ENCODE measurements at regions not wholly inside any gene's neighbourhood (a gene's known extent, or its start where the extent isn't known, plus 50 kb on each side); places are given as distances from the start of the nearest gene placed in this dataset.

- DNase-seq (ENCODE audit: low read depth): no peak
Measured at GRCh38 chr3:70899816-70900215, 587.4 kb upstream of the MDFIC2 start.

GRCh38 chr3:70890020-70890394 is 577.6 kb upstream of the MDFIC2 start:
- no peak for DNase-seq (ENCODE audit: low read depth)

DNA sequence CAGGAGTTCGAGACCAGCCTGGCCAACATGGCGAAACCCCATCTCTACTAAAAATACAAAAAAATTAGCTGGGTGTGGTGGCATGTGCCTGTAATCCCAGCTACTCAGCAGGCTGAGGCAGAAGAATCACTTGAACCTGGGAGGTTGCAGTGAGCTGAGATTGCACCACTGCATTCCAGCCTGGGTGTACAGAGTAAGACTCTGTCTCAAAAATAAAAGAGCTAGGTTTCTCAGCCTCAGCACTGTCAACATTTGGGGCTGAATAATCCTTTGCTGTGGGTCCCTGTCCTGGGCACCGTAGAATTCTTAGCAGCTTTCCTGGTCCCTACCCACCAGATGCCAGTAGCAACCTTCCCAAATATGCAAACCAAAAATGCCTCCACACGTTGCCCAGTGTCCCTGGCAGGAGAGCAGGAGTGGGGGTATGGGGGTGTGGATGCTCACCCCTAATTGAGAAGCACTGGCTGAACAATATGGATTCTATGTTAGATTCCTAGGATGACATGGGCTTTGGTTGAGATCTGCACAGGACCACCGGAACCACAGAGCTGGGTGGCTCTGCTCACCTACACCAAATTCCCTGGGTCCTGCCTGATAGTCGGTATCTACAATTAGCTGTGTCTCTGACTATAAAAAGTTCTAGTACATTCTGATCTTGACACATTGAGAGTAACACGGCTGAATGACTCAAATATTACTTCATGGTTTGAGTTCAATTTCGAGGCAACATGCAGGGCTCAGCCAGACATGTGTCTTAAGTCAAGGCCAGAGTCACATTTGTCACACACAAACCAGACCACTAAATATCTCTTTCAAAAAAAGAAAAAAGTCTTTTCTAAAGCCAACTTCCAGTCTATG is 577.0 kb upstream of the MDFIC2 start:
- DNase-seq (ENCODE audit: low read depth): no peak

DNA sequence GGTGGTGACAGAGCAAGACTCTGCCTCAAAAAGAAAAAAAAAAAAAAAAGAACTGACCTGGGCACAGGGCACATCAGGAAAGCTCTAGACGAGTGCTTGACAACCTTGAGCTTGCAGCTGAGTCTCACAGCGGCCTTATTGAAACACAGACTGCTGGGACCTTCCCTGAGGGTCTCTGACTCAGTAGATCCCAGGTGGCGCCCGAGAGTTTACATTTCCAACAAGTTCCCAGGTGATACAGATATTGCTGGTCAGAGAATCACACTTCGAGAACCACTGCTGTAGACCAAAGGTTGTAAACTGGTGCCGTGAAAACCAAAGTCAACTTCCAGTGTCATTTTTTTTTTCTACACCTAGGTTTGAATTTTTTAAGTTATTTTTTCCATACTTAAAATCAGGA is 573.2 kb upstream of the MDFIC2 start:
- no peak for DNase-seq (ENCODE audit: low read depth)

DNA sequence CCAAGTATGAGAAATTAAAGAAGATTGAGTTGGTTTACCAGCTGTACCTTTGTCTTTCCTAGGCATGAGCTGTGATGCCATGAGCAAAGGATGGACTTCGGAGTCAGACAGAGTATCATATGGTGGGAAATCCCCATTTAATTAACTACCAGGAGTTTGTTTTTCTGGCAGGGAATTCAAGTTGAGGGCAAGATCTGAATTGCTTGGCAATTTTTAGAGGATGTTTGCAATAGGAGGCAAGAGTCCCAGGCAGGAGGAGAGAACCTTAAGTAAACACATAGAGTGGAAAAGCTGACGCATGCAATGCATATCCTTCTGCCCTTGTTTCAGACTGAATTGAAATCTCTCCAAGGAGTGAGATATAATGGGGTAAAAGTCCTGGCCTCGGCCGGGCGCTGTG is 569.7 kb upstream of the MDFIC2 start:
- no peak for DNase-seq (ENCODE audit: low read depth)

- no peak for DNase-seq (ENCODE audit: low read depth)
Measured at GRCh38 chr3:70880421-70880820, 568.0 kb upstream of the MDFIC2 start.

- no peak for DNase-seq (ENCODE audit: low read depth)
Measured at GRCh38 chr3:70876154-70876553, 563.7 kb upstream of the MDFIC2 start.

- no peak for DNase-seq (ENCODE audit: low read depth)
Measured at GRCh38 chr3:70874196-70874595, 561.8 kb upstream of the MDFIC2 start.

DNA sequence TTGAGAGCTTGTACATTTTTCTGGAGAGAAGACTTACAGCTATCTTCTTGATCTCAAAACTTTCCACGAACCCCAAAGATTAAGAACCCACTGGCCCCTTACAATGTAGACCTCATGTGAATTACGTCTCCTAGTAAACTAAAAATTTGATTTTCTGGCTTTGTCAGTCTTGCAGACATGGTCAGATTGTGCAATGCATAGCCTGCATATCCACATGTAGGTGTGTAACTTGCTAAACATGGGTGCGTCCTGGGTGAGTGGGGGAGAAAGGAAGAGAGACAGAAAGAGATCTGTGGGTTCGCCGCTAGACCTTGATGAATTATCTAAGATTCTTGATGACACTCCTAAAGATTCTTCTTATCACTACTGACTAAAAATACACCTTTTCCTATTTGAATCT is 561.2 kb upstream of the MDFIC2 start:
- no peak for DNase-seq (ENCODE audit: low read depth)

DNA sequence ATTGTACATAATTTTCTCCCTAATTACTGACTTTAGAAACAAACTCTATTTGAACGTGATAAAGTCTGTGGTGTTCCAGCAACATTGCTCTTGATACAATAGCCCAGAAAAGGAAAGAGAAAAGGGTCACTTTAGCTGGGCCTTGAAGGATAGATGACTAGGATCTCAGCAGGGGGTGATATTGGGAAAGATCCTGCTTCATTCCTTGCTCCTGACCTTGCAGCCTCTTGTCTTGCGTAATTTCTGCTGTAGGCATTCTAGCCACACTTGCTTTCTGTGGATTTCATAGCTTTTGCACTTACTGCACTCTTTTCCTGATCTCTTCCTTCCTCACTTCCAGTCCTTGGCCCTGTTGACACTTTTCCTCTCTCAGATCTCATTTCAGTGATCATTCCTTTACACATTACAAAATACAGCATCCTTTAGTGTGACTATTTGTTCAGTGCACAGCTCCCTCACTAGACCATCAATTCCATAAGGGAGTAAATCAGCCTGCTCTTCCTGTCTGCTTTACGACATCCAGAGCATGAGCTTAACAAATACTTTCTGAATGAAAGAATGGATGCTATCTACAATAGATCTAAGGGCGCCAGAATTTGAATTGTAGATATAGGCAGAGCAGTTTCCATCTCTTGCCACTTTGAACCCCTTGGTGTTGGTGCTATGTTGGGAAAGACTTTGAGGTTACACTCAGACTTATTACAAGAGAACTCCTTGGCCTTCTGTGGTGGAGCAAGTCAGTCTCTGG is 559.6 kb upstream of the MDFIC2 start:
- DNase-seq (ENCODE audit: low read depth): peak; percentile 85

- no peak for DNase-seq (ENCODE audit: low read depth)
Measured at GRCh38 chr3:70870576-70870975, 558.1 kb upstream of the MDFIC2 start.

DNA sequence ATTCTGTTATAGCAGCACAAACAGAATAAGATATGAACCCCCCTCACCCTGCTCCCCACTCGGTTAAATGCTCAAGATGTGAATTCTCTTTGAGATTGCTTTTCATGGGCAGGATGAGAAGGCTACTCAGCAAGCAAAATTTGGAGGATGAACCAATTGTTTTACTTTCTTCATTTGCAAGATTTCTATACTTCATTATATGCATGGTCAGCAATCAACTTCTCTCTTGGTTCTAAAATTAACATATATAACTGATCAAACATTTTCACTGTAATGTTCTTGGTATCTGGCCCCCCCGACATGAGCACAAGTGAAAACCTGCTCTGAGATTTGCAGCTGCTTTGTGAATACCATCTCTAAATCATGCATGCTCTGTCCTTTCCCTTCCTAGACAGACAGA is 556.1 kb upstream of the MDFIC2 start:
- no peak for DNase-seq (ENCODE audit: low read depth)

DNA sequence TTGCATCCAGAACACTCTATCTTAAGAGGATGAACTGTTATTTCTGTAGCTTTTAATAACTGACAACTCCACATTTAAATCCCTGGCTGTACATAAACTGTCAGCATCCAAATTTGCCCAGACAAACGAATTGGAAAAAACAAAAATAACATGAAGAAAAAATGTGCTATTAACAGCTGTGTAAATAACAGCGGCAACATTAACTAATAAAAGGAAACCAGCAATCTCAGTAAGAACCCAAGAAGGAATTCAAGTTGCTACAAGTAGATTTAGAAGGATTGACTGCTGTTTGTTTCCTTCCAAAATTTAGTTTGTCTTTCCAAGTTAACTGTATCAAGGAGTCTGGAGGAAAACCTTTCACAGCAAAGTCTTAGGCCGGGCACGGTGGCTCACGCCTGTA is 550.6 kb upstream of the MDFIC2 start:
- no peak for DNase-seq (ENCODE audit: low read depth)

- peak; percentile 39 for DNase-seq (ENCODE audit: low read depth)
Measured at GRCh38 chr3:70861855-70862254, 549.4 kb upstream of the MDFIC2 start.

- peak; percentile 49 for DNase-seq (ENCODE audit: low read depth)
Measured at GRCh38 chr3:70861234-70861633, 548.8 kb upstream of the MDFIC2 start.

- no peak for DNase-seq (ENCODE audit: low read depth)
Measured at GRCh38 chr3:70857916-70858315, 545.5 kb upstream of the MDFIC2 start.

DNA sequence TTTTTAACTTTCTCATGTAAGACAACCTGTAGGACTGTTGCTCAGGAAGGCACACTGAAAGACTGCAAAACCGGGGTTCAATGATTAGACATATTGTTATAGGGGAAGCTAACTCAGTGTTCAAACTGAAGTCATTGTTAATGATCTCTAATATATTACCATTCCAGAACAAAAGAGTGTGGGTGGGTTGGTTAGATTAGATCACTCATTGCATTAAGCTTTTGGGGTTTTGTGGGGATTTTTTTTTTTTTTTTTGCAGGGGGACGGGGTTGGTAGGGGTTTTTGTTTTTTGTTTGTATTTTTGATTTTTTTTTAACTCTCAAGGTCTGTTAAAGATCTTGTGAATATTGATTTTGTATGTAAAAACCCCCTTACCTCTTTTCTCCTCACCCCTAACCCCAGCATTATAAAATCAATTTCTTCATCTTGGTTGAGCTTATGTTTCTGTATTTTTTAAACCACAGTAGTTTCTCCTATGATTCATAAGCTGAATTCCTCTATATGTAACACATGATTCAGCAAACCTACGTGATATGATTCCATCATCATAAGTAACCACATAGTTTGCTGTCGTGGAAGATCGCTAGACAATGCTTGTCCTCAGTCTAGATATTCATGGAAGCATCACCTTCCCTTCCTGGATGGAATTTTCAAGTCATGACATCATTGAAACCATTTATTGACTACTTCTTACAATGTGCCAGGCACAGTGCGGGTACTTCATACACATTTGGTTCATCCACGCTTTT is 544.1 kb upstream of the MDFIC2 start:
- DNase-seq (ENCODE audit: low read depth): peak; percentile 79

DNA sequence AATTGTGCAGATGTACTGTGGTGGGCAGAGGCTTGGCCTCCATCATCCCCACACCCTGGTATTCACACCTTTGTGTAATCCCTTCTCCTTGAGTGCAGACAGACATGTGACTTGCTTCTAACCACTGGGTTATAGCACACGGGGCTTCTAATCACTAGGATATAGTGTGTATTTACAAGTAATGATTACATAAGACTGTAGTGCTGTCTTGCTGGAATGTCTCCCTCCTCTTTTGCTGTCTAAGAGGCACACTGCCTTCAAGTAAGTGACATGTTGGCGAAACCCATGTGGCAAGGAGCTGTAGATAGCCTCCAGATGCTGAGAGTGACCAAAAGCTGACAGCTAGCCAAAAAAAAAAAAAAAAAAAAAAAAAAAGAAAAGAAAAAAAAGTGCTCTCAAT is 542.7 kb upstream of the MDFIC2 start:
- no peak for DNase-seq (ENCODE audit: low read depth)

GRCh38 chr3:70854108-70854507 is 541.7 kb upstream of the MDFIC2 start:
- DNase-seq (ENCODE audit: low read depth): no peak

DNA sequence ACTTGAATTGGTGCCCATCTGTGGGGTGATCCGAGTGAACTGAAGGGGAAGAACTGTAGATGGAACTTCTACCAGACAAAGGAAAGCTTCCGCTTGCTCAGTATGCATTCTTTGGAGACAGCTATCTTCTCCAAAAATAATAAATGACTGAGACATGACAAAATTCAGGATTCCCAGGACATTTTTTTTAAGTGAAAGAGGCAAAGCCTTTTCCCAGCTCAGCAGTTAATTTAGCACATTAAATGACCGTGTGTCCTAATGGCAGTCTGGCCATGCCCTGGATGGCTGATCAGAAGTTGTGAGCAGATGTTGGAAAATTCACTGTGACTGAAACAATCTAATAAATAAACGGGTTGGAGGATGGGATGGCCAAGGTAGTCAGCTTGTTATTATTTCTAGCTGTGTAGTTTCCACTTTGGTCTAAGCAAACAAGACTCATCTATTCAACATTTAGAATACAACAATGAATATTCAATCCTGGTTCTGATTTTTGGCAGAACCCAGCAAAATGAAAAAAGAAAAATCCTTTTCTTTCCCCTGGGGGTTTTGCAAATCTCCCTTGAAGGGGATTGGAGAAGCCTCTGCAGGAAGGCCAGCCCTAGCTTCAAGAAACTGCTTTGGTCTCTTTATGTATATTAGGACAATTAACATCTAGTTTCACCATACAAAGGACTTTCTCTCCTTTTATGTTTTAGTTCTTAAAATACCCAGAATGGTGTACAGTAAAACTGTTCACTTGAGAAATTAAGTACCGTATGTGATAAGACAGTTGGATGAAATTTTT is 540.9 kb upstream of the MDFIC2 start:
- no peak for DNase-seq (ENCODE audit: low read depth)

DNA sequence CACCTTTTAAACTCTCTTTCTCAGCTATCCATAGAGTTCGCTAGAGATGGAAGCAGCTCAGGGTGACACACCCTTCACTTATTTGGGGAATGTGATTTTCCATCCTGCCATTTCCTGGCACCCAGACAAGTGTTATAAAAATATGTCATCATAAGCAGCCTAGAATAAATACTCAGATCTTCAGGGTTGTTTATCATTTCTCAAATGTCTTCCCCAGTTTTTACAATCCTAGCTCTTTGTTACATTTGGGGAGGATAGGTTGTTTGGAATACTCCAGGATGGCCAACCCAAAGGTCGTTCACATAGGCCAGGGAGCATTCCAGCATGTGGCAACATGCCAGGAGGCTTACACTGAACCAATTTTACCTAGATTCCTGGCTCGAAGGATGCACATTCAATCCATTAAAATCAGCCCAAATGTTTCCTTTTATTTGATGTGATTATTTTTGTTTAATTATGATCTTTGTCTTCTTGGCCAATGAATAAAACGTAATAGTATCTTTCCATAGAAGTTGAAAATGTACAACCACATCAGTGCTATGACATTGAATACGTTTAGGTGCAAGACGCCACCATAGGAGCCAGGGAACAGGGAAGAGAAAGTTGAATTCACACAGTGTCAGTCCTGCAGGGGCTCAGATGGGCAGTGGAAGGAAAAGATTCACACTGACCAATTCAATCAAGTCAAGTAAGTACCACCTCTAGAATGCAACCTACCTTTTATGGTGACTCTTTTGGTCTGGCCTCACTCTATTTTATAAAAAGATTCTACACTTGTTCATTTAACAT is 537.7 kb upstream of the MDFIC2 start:
- peak; percentile 93 for DNase-seq (ENCODE audit: low read depth)

Data from HS-5 (cell line).